ENCODE measurements at regions not wholly inside any gene's neighbourhood (a gene's known extent, or its start where the extent isn't known, plus 50 kb on each side); places are given as distances from the start of the nearest gene placed in this dataset.

GRCh38 chr5:12743582-12743981 is 839.3 kb upstream of the CTNND2 start:
- FAIRE-seq, result no peak
- no peak for TF ChIP-seq CTCF (IDR thresholded peaks at IDR 0.05; ENCODE audit: insufficient read depth, missing control alignments)
- DNase-seq (ENCODE audit: insufficient read length, low spot score), result no peak

- DNase-seq (ENCODE audit: insufficient read length, low spot score) (no peak), FAIRE-seq (no peak)
- TF ChIP-seq CTCF (IDR thresholded peaks at IDR 0.05; ENCODE audit: insufficient read depth, missing control alignments), result no peak
Measured at GRCh38 chr5:12730354-12730753, 826.1 kb upstream of the CTNND2 start.

GRCh38 chr5:12716664-12717063 is 812.4 kb upstream of the CTNND2 start:
- DNase-seq (ENCODE audit: insufficient read length, low spot score), result no peak
- no peak for FAIRE-seq
- no peak for TF ChIP-seq CTCF (IDR thresholded peaks at IDR 0.05; ENCODE audit: insufficient read depth, missing control alignments)

- TF ChIP-seq CTCF (IDR thresholded peaks at IDR 0.05; ENCODE audit: insufficient read depth, missing control alignments), result no peak
- DNase-seq (ENCODE audit: insufficient read length, low spot score) (no peak), FAIRE-seq (no peak)
Measured at GRCh38 chr5:12707560-12707959, 803.3 kb upstream of the CTNND2 start.

- no peak for TF ChIP-seq CTCF (IDR thresholded peaks at IDR 0.05; ENCODE audit: insufficient read depth, missing control alignments)
- DNase-seq (ENCODE audit: insufficient read length, low spot score) (no peak), FAIRE-seq (no peak)
Measured at GRCh38 chr5:12704955-12705354, 800.7 kb upstream of the CTNND2 start.

GRCh38 chr5:12703254-12703653 is 799.0 kb upstream of the CTNND2 start:
- TF ChIP-seq CTCF (IDR thresholded peaks at IDR 0.05; ENCODE audit: insufficient read depth, missing control alignments), result no peak
- DNase-seq (ENCODE audit: insufficient read length, low spot score) (no peak), FAIRE-seq (no peak)

- DNase-seq (ENCODE audit: insufficient read length, low spot score) (no peak), FAIRE-seq (peak; percentile 88)
Measured at GRCh38 chr5:12695651-12696050, 791.4 kb upstream of the CTNND2 start.

More at GRCh38 chr5:12695651-12696050, 791.4 kb upstream of the CTNND2 start:
- no peak for TF ChIP-seq CTCF (IDR thresholded peaks at IDR 0.05; ENCODE audit: insufficient read depth, missing control alignments)
